Fibroblast of lung (primary cell): ENCODE measurements at regions not wholly inside any gene's neighbourhood (a gene's known extent, or its start where the extent isn't known, plus 50 kb on each side); places are given as distances from the start of the nearest gene placed in this dataset.

ENCODE experiments used
- DNase-seq, 2 donors: peaks; one replicate each; pipeline versions ENCODE4 v3.0.0 to v3.0.0-alpha.2; 2010; ENCODE audit warnings: low read depth in 2 of 2
- H2AFZ ChIP-seq: 2 replicates; pipeline ENCODE4 v1.5.1; 2012; ENCODE audit warnings: low read length, control low read depth, inconsistent platforms
- H3K27ac ChIP-seq: 2 replicates; pipeline ENCODE4 v1.5.1; 2011; ENCODE audit warnings: low read length, control low read depth; ENCODE audit not compliant: insufficient read depth
- H3K27me3 ChIP-seq: 2 replicates; pipeline ENCODE4 v1.5.1; 2011; ENCODE audit warnings: mild to moderate bottlenecking, low read length; ENCODE audit not compliant: control insufficient read depth, insufficient read depth
- H3K36me3 ChIP-seq: 2 replicates; pipeline ENCODE4 v1.5.1; 2011; ENCODE audit warnings: low read length; ENCODE audit not compliant: control insufficient read depth, insufficient read depth
- H3K4me1 ChIP-seq: 2 replicates; pipeline ENCODE4 v1.5.1; 2011; ENCODE audit warnings: low read length; ENCODE audit not compliant: control insufficient read depth, insufficient read depth; ENCODE audit errors: extremely low read depth
- H3K4me2 ChIP-seq: 2 replicates; pipeline ENCODE4 v1.5.1; 2011; ENCODE audit warnings: low read length, control low read depth; ENCODE audit not compliant: insufficient read depth; ENCODE audit errors: extremely low read depth
- H3K4me3 ChIP-seq, 4 experiments: fragments of 200-600 bp in 1 of 4; sonication (generic) in 1 of 4; replicated peaks in 1 of 4; 2 replicates each; pipeline ENCODE4 v1.5.1; 2011 to 2016; ENCODE audit warnings: low read length in 4 of 4, low read depth in 3 of 4, mild to moderate bottlenecking in 3 of 4, control low read depth in 2 of 4, inconsistent platforms in 1 of 4, mixed read lengths in 1 of 4; ENCODE audit not compliant: insufficient read depth in 1 of 4; ENCODE audit errors: control extremely low read depth in 1 of 4
- H3K79me2 ChIP-seq: 2 replicates; pipeline ENCODE4 v1.5.1; 2012; ENCODE audit warnings: mild to moderate bottlenecking, low read length, inconsistent platforms; ENCODE audit not compliant: control insufficient read depth, insufficient read depth
- H3K9ac ChIP-seq: 2 replicates; pipeline ENCODE4 v1.5.1; 2011; ENCODE audit warnings: mild to moderate bottlenecking, low read length, control low read depth; ENCODE audit not compliant: insufficient read depth
- H3K9me3 ChIP-seq: 2 replicates; pipeline ENCODE4 v1.5.1; 2012; ENCODE audit warnings: low read depth, low read length; ENCODE audit not compliant: control insufficient read depth, insufficient read depth
- H4K20me1 ChIP-seq: 2 replicates; pipeline ENCODE4 v1.5.1; 2011; ENCODE audit warnings: low read length; ENCODE audit not compliant: control insufficient read depth, insufficient read depth; ENCODE audit errors: extremely low read depth
- CTCF ChIP-seq, 2 donors: IDR thresholded peaks in 1 of 2; conservative IDR thresholded peaks in 1 of 2; 1 replicate in 1 of 2; 2 replicates in 1 of 2; pipeline ENCODE4 v1.5.1; 2011 to 2012; ENCODE audit warnings: low read length in 2 of 2, control low read depth in 1 of 2, inconsistent platforms in 1 of 2, low read depth in 1 of 2, mild to moderate bottlenecking in 1 of 2
- EZH2 ChIP-seq: IDR thresholded peaks from 2 replicates; pipeline ENCODE4 v1.5.1; 2012; ENCODE audit warnings: low read length, control low read depth, mild to moderate bottlenecking; ENCODE audit errors: missing control alignments

DNA sequence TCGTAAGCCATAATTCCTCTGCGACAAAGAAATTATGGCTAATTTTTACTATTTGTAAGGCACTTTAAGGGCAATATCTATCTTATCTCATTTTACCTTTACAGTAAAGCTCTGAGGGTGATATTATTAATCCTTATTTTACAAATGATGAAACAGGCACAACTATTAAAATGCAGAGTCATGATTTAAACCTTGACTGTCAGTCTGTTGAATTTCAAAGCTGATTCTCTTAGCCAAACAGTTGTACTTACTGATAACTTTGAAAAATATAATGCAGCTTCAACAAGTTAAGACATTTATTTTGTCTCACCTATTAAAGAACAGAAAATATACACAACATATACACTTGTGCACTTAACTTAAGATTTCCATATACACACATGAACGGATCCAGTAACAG is 88.2 kb downstream of the SMPDL3A start:
- Histone ChIP-seq H4K20me1 (no peaks in the 10 kb centered on the region), H3K4me2 (no peak overlapping the region), H3K9ac (no peak overlapping the region), H3K36me3 (no peaks in the 10 kb centered on the region), H3K4me1 (no peaks in the 10 kb centered on the region), H2AFZ (no peak overlapping the region), H3K27me3 (no peaks in the 10 kb centered on the region), H3K79me2 (no peaks in the 10 kb centered on the region), H3K4me3 (no peak overlapping the region), H3K9me3 (no peaks in the 10 kb centered on the region), H3K27ac (no peak overlapping the region)
- no peak for DNase-seq
- TF ChIP-seq EZH2 (no peak), CTCF (conservative IDR thresholded peaks at IDR 0.05 in 1 of 2, IDR thresholded peaks at IDR 0.05 in 1 of 2; ENCODE audit: low read depth in 1 of 2, low read length in 2 of 2) (no peak)

DNA sequence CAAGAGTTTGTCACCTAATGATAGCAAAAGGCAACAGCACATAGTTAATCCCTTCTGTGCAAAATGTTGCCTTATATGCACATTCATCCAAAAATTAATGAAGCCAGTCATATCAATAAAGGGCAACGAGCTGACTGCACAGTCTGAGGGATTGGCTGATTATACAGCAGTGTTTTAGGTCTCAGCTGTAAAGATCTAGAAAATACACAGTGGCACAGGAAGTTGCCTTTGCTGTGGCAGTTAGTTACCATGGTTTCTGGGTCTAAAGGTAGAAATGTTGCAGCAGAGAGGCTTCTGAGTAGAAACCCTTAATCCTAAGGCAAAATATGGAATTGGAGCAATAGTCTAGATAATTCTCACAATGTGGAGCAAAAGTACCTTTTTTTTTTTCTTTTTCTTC is 89.7 kb downstream of the SMPDL3A start:
- H3K27ac ChIP-seq: no peak overlapping the region
- no peaks in the 10 kb centered on the region for H3K9me3 ChIP-seq
- no peaks in the 10 kb centered on the region for H3K4me1 ChIP-seq
- no peak overlapping the region for H3K4me2 ChIP-seq
- H3K4me3 ChIP-seq: no peak overlapping the region
- no peaks in the 10 kb centered on the region for H3K36me3 ChIP-seq
- no peak for DNase-seq
- no peaks in the 10 kb centered on the region for H3K79me2 ChIP-seq
- TF ChIP-seq EZH2 (no peak), CTCF (conservative IDR thresholded peaks at IDR 0.05 in 1 of 2, IDR thresholded peaks at IDR 0.05 in 1 of 2; ENCODE audit: low read depth in 1 of 2, low read length in 2 of 2) (no peak)
- H3K9ac ChIP-seq: no peak overlapping the region
- no peaks in the 10 kb centered on the region for H4K20me1 ChIP-seq
- H3K27me3 ChIP-seq: no peaks in the 10 kb centered on the region
- H2AFZ ChIP-seq: no peak overlapping the region

GRCh38 chr6:122886481-122886880 is 97.4 kb downstream of the SMPDL3A start:
- TF ChIP-seq EZH2 (no peak), CTCF (conservative IDR thresholded peaks at IDR 0.05 in 1 of 2, IDR thresholded peaks at IDR 0.05 in 1 of 2; ENCODE audit: low read depth in 1 of 2, low read length in 2 of 2) (no peak)
- Histone ChIP-seq H3K9me3 (no peaks in the 10 kb centered on the region), H4K20me1 (no peaks in the 10 kb centered on the region), H3K9ac (no peak overlapping the region), H2AFZ (no peak overlapping the region), H3K27ac (no peak overlapping the region), H3K36me3 (no peaks in the 10 kb centered on the region), H3K27me3 (no peaks in the 10 kb centered on the region), H3K4me1 (no peaks in the 10 kb centered on the region), H3K4me2 (no peak overlapping the region), H3K4me3 (no peak overlapping the region), H3K79me2 (no peaks in the 10 kb centered on the region)
- DNase-seq: no peak
